ENCODE measurements at regions not wholly inside any gene's neighbourhood (a gene's known extent, or its start where the extent isn't known, plus 50 kb on each side); places are given as distances from the start of the nearest gene placed in this dataset.
A peak's percentile ranks its signal among the peaks of the same experiment; 100 is the strongest.

GRCh38 chr22:27617214-27617881 lies 184.2 kb downstream of the MN1 start:
- no peak for DNase-seq (ENCODE audit: low read depth)

GRCh38 chr22:27620367-27621154 lies 181.0 kb downstream of the MN1 start:
- DNase-seq (ENCODE audit: low read depth), result peak; percentile 9

- no peak for DNase-seq (ENCODE audit: low read depth)
Measured at GRCh38 chr22:27621486-27622070, 180.0 kb downstream of the MN1 start.

GRCh38 chr22:27624042-27624441 lies 177.5 kb downstream of the MN1 start:
- no peak for DNase-seq (ENCODE audit: low read depth)

- DNase-seq (ENCODE audit: low read depth), result peak; percentile 42
Measured at GRCh38 chr22:27624705-27625104, 176.9 kb downstream of the MN1 start.

GRCh38 chr22:27625769-27626674 lies 175.5 kb downstream of the MN1 start:
- peak; percentile 6 for DNase-seq (ENCODE audit: low read depth)

GRCh38 chr22:27626675-27627443 lies 174.7 kb downstream of the MN1 start:
- DNase-seq (ENCODE audit: low read depth), result no peak

GRCh38 chr22:27627444-27627833 lies 174.1 kb downstream of the MN1 start:
- no peak for DNase-seq (ENCODE audit: low read depth)

- no peak for DNase-seq (ENCODE audit: low read depth)
Measured at GRCh38 chr22:27627901-27628300, 173.7 kb downstream of the MN1 start.

- DNase-seq (ENCODE audit: low read depth), result no peak
Measured at GRCh38 chr22:27628341-27628740, 173.2 kb downstream of the MN1 start.

- no peak for DNase-seq (ENCODE audit: low read depth)
Measured at GRCh38 chr22:27628891-27629631, 172.5 kb downstream of the MN1 start.

GRCh38 chr22:27629908-27630673 lies 171.5 kb downstream of the MN1 start:
- no peak for DNase-seq (ENCODE audit: low read depth)

- DNase-seq (ENCODE audit: low read depth), result no peak
Measured at GRCh38 chr22:27630754-27631153, 170.8 kb downstream of the MN1 start.

GRCh38 chr22:27631641-27632040 lies 169.9 kb downstream of the MN1 start:
- no peak for DNase-seq (ENCODE audit: low read depth)

GRCh38 chr22:27632451-27633295 lies 168.9 kb downstream of the MN1 start:
- no peak for DNase-seq (ENCODE audit: low read depth)

- DNase-seq (ENCODE audit: low read depth), result no peak
Measured at GRCh38 chr22:27633296-27633871, 168.2 kb downstream of the MN1 start.

- DNase-seq (ENCODE audit: low read depth), result no peak
Measured at GRCh38 chr22:27634043-27634740, 167.4 kb downstream of the MN1 start.

GRCh38 chr22:27635435-27635834 lies 166.1 kb downstream of the MN1 start:
- no peak for DNase-seq (ENCODE audit: low read depth)

All from EH (cell line).